WTC11 (cell line): ENCODE measurements at regions not wholly inside any gene's neighbourhood (a gene's known extent, or its start where the extent isn't known, plus 50 kb on each side); places are given as distances from the start of the nearest gene placed in this dataset.

Experiments used
- CTCF ChIP-seq: fragments of 200-600 bp; IDR thresholded peaks from 2 replicates; pipeline ENCODE4 v1.8.0; 2022; ENCODE audit warnings: antibody characterized with exemption
- MAX ChIP-seq: sonication (generic); formaldehyde crosslinking; IDR thresholded peaks from 2 replicates; pipeline ENCODE4 v1.8.0; 2022; ENCODE audit warnings: mild to moderate bottlenecking, missing genetic modification reagents

GRCh38 chr4:103936653-103937145, 216.9 kb upstream of the TACR3 start:
- TF ChIP-seq CTCF = no peak
- TF ChIP-seq MAX (CRISPR knock-in tag) = no peak
